Activated T-cell treated with anti-CD3 and anti-CD28 coated beads, Interleukin-2, amount 50 U/mL, for 4 hours (primary cell): ENCODE measurements at regions not wholly inside any gene's neighbourhood (a gene's known extent, or its start where the extent isn't known, plus 50 kb on each side); places are given as distances from the start of the nearest gene placed in this dataset.
"Not testable (repeated sequence)": the region's sequence is repeated elsewhere in the genome, so short reads cannot be mapped to it uniquely, and the experiment has no call there.

ENCODE experiments used
- ATAC-seq, 2 donors: fragments of 200-7000 bp; cut with Tn5 transposase; one replicate each; pipeline ENCODE4 v1.10.0; 2021
- DNase-seq: peaks from one replicate; pipeline ENCODE4 v3.0.0-alpha.2; 2020
- H3K27me3 Mint-ChIP-seq: one replicate; pipeline ENCODE4 v1.8.0; 2021; ENCODE audit warnings: low read depth, mixed read lengths
- H3K36me3 Mint-ChIP-seq: one replicate; pipeline ENCODE4 v1.8.0; 2022; ENCODE audit warnings: mixed read lengths; ENCODE audit not compliant: insufficient read depth
- H3K4me1 Mint-ChIP-seq: one replicate; pipeline ENCODE4 v1.8.0; 2021; ENCODE audit warnings: low read depth, mixed read lengths
- H3K4me3 Mint-ChIP-seq: one replicate; pipeline ENCODE4 v1.8.0; 2021; ENCODE audit warnings: mild to moderate bottlenecking, moderate library complexity, mixed read lengths
- H3K9me3 Mint-ChIP-seq: one replicate; pipeline ENCODE4 v1.8.0; 2021; ENCODE audit warnings: mixed read lengths

- H3K36me3 Mint-ChIP-seq, H3K4me3 Mint-ChIP-seq, ATAC-seq, H3K9me3 Mint-ChIP-seq, H3K4me1 Mint-ChIP-seq, DNase-seq, H3K27me3 Mint-ChIP-seq: not testable (repeated sequence)
Observed at GRCh38 chr11:43004879-43005278, 306.9 kb upstream of the API5 start.

- Mint-ChIP-seq H3K4me1 (no peaks in the 10 kb centered on the region), H3K4me3 (no peak overlapping the region), H3K27me3 (no peaks in the 10 kb centered on the region), H3K9me3 (peaks cover 4% of the 10 kb centered on the region), H3K36me3 (no peaks in the 10 kb centered on the region)
- ATAC-seq (no peak), DNase-seq (no peak)
Observed at GRCh38 chr11:43010042-43010441, 301.8 kb upstream of the API5 start.

GRCh38 chr11:43012606-43013005, 299.2 kb upstream of the API5 start:
- ATAC-seq = no peak
- Mint-ChIP-seq H3K27me3 (no peaks in the 10 kb centered on the region), H3K4me3 (no peak overlapping the region), H3K9me3 (no peaks in the 10 kb centered on the region), H3K4me1 (no peaks in the 10 kb centered on the region), H3K36me3 (no peaks in the 10 kb centered on the region)
- no peak for DNase-seq

- Mint-ChIP-seq H3K4me1 (no peaks in the 10 kb centered on the region), H3K4me3 (no peak overlapping the region), H3K9me3 (peaks cover 3% of the 10 kb centered on the region), H3K36me3 (no peaks in the 10 kb centered on the region), H3K27me3 (no peaks in the 10 kb centered on the region)
- no peak for DNase-seq
- no peak for ATAC-seq
Observed at GRCh38 chr11:43021466-43021865, 290.3 kb upstream of the API5 start.

- ATAC-seq (no peak), DNase-seq (no peak)
- Mint-ChIP-seq H3K9me3 (peaks cover 13% of the 10 kb centered on the region), H3K4me3 (no peak overlapping the region), H3K27me3 (no peaks in the 10 kb centered on the region), H3K36me3 (no peaks in the 10 kb centered on the region), H3K4me1 (no peaks in the 10 kb centered on the region)
Observed at GRCh38 chr11:43034341-43034740, 277.5 kb upstream of the API5 start.

- Mint-ChIP-seq H3K9me3 (peaks cover 13% of the 10 kb centered on the region), H3K36me3 (no peaks in the 10 kb centered on the region), H3K4me1 (no peaks in the 10 kb centered on the region), H3K27me3 (no peaks in the 10 kb centered on the region), H3K4me3 (no peak overlapping the region)
- DNase-seq = no peak
- ATAC-seq = no peak
Observed at GRCh38 chr11:43035086-43035485, 276.7 kb upstream of the API5 start.

- DNase-seq (no peak), ATAC-seq (no peak)
- Mint-ChIP-seq H3K27me3 (no peaks in the 10 kb centered on the region), H3K36me3 (no peaks in the 10 kb centered on the region), H3K4me3 (no peak overlapping the region), H3K9me3 (no peaks in the 10 kb centered on the region), H3K4me1 (no peaks in the 10 kb centered on the region)
Observed at GRCh38 chr11:43053638-43054412, 258.0 kb upstream of the API5 start.

- no peak overlapping the region for H3K4me3 Mint-ChIP-seq
- H3K27me3 Mint-ChIP-seq = no peaks in the 10 kb centered on the region
- DNase-seq = no peak
- peaks cover 22% of the 10 kb centered on the region for H3K9me3 Mint-ChIP-seq
- no peak for ATAC-seq
- no peaks in the 10 kb centered on the region for H3K36me3 Mint-ChIP-seq
- H3K4me1 Mint-ChIP-seq = no peaks in the 10 kb centered on the region
Observed at GRCh38 chr11:43067681-43068080, 244.1 kb upstream of the API5 start.

- Mint-ChIP-seq H3K4me3 (no peak overlapping the region), H3K9me3 (peaks cover 32% of the 10 kb centered on the region), H3K36me3 (no peaks in the 10 kb centered on the region), H3K27me3 (no peaks in the 10 kb centered on the region), H3K4me1 (no peaks in the 10 kb centered on the region)
- no peak for DNase-seq
- no peak for ATAC-seq
Observed at GRCh38 chr11:43071338-43071737, 240.5 kb upstream of the API5 start.

- Mint-ChIP-seq H3K9me3 (peaks cover 32% of the 10 kb centered on the region), H3K36me3 (no peaks in the 10 kb centered on the region), H3K27me3 (no peaks in the 10 kb centered on the region), H3K4me3 (no peak overlapping the region), H3K4me1 (no peaks in the 10 kb centered on the region)
- DNase-seq (no peak), ATAC-seq (no peak)
Observed at GRCh38 chr11:43072096-43072495, 239.7 kb upstream of the API5 start.

GRCh38 chr11:43072911-43073310, 238.9 kb upstream of the API5 start:
- Mint-ChIP-seq H3K4me3 (no peak overlapping the region), H3K4me1 (no peaks in the 10 kb centered on the region), H3K9me3 (peaks cover 35% of the 10 kb centered on the region), H3K36me3 (no peaks in the 10 kb centered on the region), H3K27me3 (no peaks in the 10 kb centered on the region)
- no peak for ATAC-seq
- no peak for DNase-seq

- H3K4me3 Mint-ChIP-seq = no peak overlapping the region
- ATAC-seq = no peak
- no peak for DNase-seq
- H3K4me1 Mint-ChIP-seq = no peaks in the 10 kb centered on the region
- peaks cover 31% of the 10 kb centered on the region for H3K9me3 Mint-ChIP-seq
- H3K27me3 Mint-ChIP-seq = no peaks in the 10 kb centered on the region
- no peaks in the 10 kb centered on the region for H3K36me3 Mint-ChIP-seq
Observed at GRCh38 chr11:43074810-43075209, 237.0 kb upstream of the API5 start.

- Mint-ChIP-seq H3K36me3 (no peaks in the 10 kb centered on the region), H3K27me3 (no peaks in the 10 kb centered on the region), H3K4me1 (no peaks in the 10 kb centered on the region), H3K4me3 (no peak overlapping the region), H3K9me3 (no peaks in the 10 kb centered on the region)
- DNase-seq = no peak
- ATAC-seq = no peak
Observed at GRCh38 chr11:43101113-43101512, 210.7 kb upstream of the API5 start.

GRCh38 chr11:43116071-43116470, 195.7 kb upstream of the API5 start:
- ATAC-seq = no peak
- Mint-ChIP-seq H3K4me1 (no peaks in the 10 kb centered on the region), H3K4me3 (no peak overlapping the region), H3K27me3 (no peaks in the 10 kb centered on the region), H3K36me3 (no peaks in the 10 kb centered on the region), H3K9me3 (no peaks in the 10 kb centered on the region)
- no peak for DNase-seq

GRCh38 chr11:43119275-43119970, 192.4 kb upstream of the API5 start:
- Mint-ChIP-seq H3K36me3 (no peaks in the 10 kb centered on the region), H3K4me3 (no peak overlapping the region), H3K4me1 (no peaks in the 10 kb centered on the region), H3K9me3 (no peaks in the 10 kb centered on the region), H3K27me3 (no peaks in the 10 kb centered on the region)
- no peak for DNase-seq
- ATAC-seq = no peak
